AG04449 (cell line): ENCODE measurements at regions not wholly inside any gene's neighbourhood (a gene's known extent, or its start where the extent isn't known, plus 50 kb on each side); places are given as distances from the start of the nearest gene placed in this dataset.

ENCODE experiments used
- CTCF ChIA-PET: fragments of 350-600 bp; formaldehyde crosslinking; extraction: SDS; loops from one replicate; lab custom pipeline; 2021; ENCODE audit warnings: antibody characterized with exemption; lab: Yijun Ruan, JAX
- POLR2A ChIA-PET: fragments of 400-600, 350-600 bp; formaldehyde crosslinking; extraction: SDS; loops from one replicate; lab custom pipeline; 2020; ENCODE audit warnings: antibody characterized with exemption, inconsistent platforms; lab: Yijun Ruan, JAX
- DNase-seq: peaks from one replicate; pipeline ENCODE4 v3.0.0-alpha.2; 2010; ENCODE audit warnings: low read depth, low spot score
- H3K4me3 ChIP-seq: 2 replicates; pipeline ENCODE4 v1.5.1; 2011; ENCODE audit warnings: low read depth, mild to moderate bottlenecking, control low read depth, low read length
- TF ChIP-seq, protein P1 (sequence below): IDR thresholded peaks from one replicate; pipeline ENCODE4 v1.5.1; 2011; ENCODE audit warnings: mild to moderate bottlenecking, moderate library complexity, low read length, control low read depth, inconsistent platforms; ENCODE audit not compliant: insufficient read depth; ENCODE audit errors: missing control alignments

DNA sequence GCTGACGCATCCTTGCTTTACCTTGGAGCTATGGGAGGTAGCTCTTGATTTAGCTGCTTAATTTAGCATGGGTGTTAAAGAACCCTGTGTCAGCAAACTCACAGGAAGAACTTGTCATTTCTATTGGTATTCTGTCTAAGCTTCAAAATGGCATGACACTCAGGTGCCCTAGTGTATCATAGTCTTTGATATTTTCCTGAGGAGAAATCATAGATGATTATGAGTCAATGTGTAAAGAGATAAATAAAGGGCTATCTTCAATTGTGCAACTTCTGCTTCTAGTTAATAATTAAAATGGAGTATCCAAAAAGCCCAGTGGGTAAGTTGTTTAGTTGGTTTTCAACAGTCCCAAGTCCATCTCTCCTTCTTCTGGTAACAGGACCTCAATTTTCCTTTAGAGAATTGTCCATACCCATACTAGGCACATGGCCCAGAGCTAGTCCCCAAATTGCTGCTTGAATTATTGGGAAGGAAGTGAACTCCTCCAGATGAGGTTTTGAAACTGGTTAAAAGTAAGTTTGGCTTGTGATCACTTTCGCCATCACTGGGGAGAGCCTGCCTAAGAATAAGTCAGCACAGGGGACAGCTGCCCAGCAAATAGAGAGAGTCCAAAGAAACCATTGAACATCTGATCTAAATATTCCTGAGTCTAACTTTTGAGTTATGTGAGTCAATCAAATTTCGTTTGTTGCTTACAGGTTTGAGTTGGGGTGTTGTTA lies 169.0 kb upstream of the PHYHIPL start:
- no peak for DNase-seq
- CTCF ChIA-PET, result interaction anchor here (1.7 kb wide), 1 partner anchor 55 kb away, joined by 5 read pairs; no protein-coding TSS in a partner anchor
- no peak overlapping the region for H3K4me3 ChIP-seq
- TF ChIP-seq, protein P1, sequence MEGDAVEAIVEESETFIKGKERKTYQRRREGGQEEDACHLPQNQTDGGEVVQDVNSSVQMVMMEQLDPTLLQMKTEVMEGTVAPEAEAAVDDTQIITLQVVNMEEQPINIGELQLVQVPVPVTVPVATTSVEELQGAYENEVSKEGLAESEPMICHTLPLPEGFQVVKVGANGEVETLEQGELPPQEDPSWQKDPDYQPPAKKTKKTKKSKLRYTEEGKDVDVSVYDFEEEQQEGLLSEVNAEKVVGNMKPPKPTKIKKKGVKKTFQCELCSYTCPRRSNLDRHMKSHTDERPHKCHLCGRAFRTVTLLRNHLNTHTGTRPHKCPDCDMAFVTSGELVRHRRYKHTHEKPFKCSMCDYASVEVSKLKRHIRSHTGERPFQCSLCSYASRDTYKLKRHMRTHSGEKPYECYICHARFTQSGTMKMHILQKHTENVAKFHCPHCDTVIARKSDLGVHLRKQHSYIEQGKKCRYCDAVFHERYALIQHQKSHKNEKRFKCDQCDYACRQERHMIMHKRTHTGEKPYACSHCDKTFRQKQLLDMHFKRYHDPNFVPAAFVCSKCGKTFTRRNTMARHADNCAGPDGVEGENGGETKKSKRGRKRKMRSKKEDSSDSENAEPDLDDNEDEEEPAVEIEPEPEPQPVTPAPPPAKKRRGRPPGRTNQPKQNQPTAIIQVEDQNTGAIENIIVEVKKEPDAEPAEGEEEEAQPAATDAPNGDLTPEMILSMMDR, result no peak
- POLR2A ChIA-PET, result no interaction called here

DNA sequence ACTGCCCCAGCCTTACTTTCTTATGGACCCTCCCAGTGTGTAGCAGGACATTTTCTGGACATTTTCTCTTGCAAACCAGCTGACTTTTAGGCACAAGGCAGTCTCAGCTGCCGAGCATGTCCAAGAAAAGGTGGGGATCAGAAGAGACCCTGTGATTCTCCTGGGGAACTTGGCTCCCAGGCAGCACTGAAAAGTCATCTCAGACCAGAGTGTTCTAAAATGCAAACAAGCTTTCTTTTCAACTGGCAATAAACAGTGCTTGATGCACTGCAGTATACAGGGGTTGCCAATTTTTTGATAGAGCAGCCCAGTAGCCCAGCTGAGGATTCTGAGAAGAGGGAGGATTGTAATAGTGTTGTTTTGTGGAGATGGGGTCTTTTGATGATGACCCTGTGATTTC lies 168.0 kb upstream of the PHYHIPL start:
- CTCF ChIA-PET, result no interaction called here
- TF ChIP-seq, protein P1, result no peak
- POLR2A ChIA-PET, result no interaction called here
- DNase-seq, result no peak
- H3K4me3 ChIP-seq, result no peak overlapping the region

DNA sequence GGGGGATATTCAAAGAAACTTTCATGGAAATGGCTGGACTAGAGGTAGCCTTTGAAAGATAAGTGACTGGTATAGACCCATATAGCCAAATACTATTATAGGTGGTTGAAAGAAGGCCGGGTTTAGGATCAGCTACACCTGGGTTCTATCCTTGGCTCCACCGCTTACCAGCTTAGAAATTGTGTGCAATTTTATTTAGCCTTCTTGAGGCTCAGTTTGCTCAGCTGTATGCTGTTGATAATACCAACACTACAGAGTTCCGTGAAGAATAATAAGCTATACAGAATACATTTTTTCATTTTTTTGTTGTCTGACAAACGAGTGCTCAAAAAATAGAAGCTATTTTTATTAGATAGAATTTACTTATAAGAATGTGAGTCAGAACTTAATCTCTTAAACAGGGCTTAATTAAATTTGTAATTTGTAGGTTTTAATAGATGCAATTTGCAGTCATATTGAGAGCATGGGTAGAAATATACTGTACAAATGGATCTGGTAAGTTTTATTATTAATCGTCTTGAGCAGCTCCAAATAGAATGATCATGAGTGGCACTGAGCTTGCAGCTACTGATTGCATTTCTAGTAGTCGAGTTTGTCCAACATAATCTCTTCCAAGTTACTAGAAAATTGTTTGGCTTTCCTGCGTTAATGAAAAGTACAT lies 164.3 kb upstream of the PHYHIPL start:
- TF ChIP-seq, protein P1, result no peak
- POLR2A ChIA-PET, result no interaction called here
- CTCF ChIA-PET, result interaction anchor here (1.2 kb wide), 1 partner anchor 60 kb away, joined by 4 read pairs; no protein-coding TSS in a partner anchor
- H3K4me3 ChIP-seq, result no peak overlapping the region
- DNase-seq, result no peak

DNA sequence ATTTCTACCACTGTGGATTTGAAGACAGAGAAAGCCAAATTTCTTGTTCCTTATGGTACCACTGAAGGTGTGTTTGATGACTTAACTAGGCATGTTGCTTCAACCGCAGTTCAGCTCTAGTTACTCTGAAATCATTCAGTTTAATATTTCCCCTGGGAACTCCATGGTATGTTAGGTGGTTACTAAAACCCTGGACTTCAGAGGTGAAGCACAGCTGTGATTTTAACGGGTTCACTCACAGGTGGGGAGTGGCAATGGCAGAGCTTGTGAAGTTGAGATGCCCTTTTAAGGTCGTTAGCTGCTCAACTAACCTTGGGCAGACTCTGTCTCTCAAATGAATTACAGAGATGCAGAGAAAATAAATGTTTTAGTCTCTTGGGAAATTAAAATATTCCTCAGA lies 163.6 kb upstream of the PHYHIPL start:
- no peak for DNase-seq
- ChIA-PET POLR2A (no interaction called here), CTCF (interaction anchor here (1.1 to 1.2 kb wide), 2 partner anchors 14 to 60 kb away, joined by 3 to 4 read pairs; no protein-coding TSS in a partner anchor)
- TF ChIP-seq, protein P1, result no peak
- H3K4me3 ChIP-seq, result no peak overlapping the region

DNA sequence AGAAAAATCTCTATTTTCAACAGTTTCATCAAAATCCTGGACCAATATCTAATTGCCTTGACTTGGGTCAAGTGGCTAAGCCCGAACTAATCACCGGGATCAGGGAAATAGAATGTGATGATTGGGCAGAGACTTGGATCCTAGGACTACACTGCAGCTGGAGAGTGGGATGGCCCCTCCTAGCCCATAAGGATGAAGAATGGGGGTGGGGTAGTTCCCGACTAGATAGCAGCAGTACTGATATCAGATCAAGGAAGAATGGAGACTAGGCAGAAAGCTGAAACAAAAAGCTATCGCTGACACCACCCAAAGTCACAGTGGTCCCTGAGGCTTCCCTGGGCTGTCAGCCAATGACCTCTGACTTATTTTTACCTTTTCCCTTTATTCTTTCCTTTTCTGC lies 160.4 kb upstream of the PHYHIPL start:
- ChIA-PET CTCF (interaction anchor here (0.8 kb wide), 1 partner anchor 32 kb away, joined by 3 read pairs; no protein-coding TSS in a partner anchor), POLR2A (no interaction called here)
- DNase-seq, result no peak
- TF ChIP-seq, protein P1, result no peak
- no peak overlapping the region for H3K4me3 ChIP-seq

DNA sequence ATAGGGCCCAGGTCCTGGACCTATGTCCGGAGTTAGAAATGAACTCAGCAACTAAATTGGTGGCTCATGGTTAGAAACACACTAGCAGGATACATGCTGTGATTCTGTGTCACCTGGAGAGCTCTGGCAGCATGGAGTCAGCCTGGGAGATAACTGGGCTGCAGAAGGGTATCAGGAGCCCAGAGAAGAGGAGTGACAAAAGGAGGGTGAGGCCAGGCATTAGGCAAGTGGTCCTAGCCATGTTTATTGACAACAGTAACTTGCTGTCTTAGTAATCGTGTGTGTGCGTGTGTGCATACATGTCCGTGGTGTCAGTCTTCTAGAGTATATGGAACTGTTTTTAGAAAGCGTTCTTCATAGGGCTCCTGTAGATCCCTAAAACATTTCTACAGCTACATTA lies 157.5 kb upstream of the PHYHIPL start:
- no peak overlapping the region for H3K4me3 ChIP-seq
- no peak for DNase-seq
- POLR2A ChIA-PET, result no interaction called here
- TF ChIP-seq, protein P1, result no peak
- CTCF ChIA-PET, result no interaction called here
